ENCODE measurements at regions not wholly inside any gene's neighbourhood (a gene's known extent, or its start where the extent isn't known, plus 50 kb on each side); places are given as distances from the start of the nearest gene placed in this dataset.

DNA sequence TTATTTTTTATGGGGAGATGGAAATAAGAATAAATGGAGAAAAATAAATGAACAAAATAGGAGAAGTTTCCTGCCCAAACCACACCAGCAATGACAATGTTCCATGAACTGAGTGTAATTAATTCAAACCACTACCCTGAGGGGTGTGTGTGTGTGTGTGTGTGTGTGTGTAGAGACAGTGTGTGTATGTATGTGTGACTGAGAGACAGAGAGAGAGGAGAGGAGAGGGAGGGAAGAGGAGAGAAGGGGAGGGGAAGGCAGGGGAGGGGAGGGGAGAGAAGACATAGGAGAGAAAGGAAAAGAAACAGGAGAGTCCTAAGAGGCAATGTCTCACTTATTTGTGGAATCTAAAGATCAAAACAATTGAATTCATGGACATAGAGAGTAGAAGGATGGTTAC, 65.0 kb upstream of the POU2AF1 start:
- no peak for DNase-seq (ENCODE audit: low read depth)
- TF ChIP-seq, protein P1, sequence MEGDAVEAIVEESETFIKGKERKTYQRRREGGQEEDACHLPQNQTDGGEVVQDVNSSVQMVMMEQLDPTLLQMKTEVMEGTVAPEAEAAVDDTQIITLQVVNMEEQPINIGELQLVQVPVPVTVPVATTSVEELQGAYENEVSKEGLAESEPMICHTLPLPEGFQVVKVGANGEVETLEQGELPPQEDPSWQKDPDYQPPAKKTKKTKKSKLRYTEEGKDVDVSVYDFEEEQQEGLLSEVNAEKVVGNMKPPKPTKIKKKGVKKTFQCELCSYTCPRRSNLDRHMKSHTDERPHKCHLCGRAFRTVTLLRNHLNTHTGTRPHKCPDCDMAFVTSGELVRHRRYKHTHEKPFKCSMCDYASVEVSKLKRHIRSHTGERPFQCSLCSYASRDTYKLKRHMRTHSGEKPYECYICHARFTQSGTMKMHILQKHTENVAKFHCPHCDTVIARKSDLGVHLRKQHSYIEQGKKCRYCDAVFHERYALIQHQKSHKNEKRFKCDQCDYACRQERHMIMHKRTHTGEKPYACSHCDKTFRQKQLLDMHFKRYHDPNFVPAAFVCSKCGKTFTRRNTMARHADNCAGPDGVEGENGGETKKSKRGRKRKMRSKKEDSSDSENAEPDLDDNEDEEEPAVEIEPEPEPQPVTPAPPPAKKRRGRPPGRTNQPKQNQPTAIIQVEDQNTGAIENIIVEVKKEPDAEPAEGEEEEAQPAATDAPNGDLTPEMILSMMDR (IDR thresholded peaks at IDR 0.05; ENCODE audit: insufficient read depth, low read depth, low read length), result no peak
- ChIA-PET POLR2A (no interaction called here), CTCF (interaction anchor here (0.5 to 0.7 kb wide), 2 partner anchors 167 to 1243 kb away, joined by 3 read pairs; no protein-coding TSS in a partner anchor)
- Histone ChIP-seq H3K4me3 (ENCODE audit: low read depth, low read length) (no peak overlapping the region), H3K27me3 (ENCODE audit: control insufficient read depth, insufficient read depth, low read length) (no peaks in the 10 kb centered on the region; the same call in 1 of the 2 replicates), H3K36me3 (ENCODE audit: control insufficient read depth, insufficient read depth, low read length) (no peaks in the 10 kb centered on the region)

DNA sequence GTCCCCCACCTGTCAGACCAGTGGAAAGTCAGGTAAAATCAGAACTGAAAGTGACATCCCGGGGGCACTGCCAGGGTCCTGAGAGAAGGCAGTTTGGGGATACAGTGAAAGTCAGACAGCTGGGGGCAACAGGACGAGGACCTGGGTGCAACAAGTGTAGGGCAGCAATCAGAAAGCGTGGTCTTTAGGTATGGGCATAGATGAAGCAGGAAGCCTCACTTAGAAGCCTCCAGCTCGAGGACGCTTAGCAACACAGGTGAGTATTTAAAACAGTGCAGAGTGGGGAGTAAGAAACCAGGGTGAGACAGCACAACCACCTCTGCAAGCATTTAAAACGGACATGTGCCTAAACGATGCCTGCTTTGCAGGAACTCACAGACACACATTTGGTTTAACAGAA, 64.6 kb upstream of the POU2AF1 start:
- Histone ChIP-seq H3K36me3 (ENCODE audit: control insufficient read depth, insufficient read depth, low read length) (no peaks in the 10 kb centered on the region), H3K4me3 (ENCODE audit: low read depth, low read length) (no peak overlapping the region), H3K27me3 (ENCODE audit: control insufficient read depth, insufficient read depth, low read length) (no peaks in the 10 kb centered on the region)
- POLR2A ChIA-PET, result no interaction called here
- CTCF ChIA-PET, result interaction anchor here (0.7 kb wide), 1 partner anchor 1242 kb away, joined by 3 read pairs; no protein-coding TSS in a partner anchor
- DNase-seq (ENCODE audit: low read depth), result no peak
- TF ChIP-seq, protein P1 (IDR thresholded peaks at IDR 0.05; ENCODE audit: insufficient read depth, low read depth, low read length), result no peak

DNA sequence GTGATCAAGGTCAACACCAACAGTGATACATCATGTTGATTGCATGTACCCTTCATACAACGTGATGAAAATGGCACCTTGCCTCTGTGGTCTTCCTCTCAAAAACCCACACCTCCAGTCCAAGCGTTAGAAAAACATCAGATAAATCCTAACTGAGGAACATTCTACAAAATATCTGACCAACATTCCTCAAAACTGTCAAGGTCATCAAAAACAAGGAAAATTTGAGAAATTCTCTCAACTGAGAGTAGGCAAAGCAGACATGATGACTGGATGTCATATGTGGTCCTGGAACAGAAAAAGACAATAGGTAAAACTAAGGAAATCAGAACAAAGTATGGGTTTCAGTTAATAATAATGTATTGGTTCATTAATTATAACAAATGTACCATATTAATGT, 64.0 kb upstream of the POU2AF1 start:
- ChIA-PET CTCF (no interaction called here), POLR2A (no interaction called here)
- TF ChIP-seq, protein P1 (IDR thresholded peaks at IDR 0.05; ENCODE audit: insufficient read depth, low read depth, low read length), result no peak
- Histone ChIP-seq H3K4me3 (ENCODE audit: low read depth, low read length) (no peak overlapping the region), H3K36me3 (ENCODE audit: control insufficient read depth, insufficient read depth, low read length) (no peaks in the 10 kb centered on the region), H3K27me3 (ENCODE audit: control insufficient read depth, insufficient read depth, low read length) (no peaks in the 10 kb centered on the region)
- DNase-seq (ENCODE audit: low read depth), result no peak

DNA sequence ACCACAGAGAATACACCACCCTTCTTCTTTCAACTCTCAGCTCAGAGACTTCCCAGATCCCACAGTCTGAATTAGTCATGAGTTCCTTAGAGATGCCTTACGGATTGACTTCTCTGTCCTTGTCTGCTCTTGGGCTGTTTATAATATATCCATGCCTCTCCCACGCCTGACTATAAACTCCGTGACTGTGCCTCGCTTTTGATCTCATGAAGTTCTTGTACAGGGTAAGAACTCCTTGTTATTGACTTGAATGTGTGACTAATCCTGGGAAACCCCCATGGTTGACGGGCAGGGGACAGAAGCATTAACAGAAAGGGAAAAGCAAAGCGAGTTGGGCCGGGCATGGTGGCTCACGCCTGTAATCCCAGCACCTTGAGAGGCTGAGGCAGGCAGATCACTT, 62.4 kb upstream of the POU2AF1 start:
- peak; percentile 97 for DNase-seq (ENCODE audit: low read depth)

DNA sequence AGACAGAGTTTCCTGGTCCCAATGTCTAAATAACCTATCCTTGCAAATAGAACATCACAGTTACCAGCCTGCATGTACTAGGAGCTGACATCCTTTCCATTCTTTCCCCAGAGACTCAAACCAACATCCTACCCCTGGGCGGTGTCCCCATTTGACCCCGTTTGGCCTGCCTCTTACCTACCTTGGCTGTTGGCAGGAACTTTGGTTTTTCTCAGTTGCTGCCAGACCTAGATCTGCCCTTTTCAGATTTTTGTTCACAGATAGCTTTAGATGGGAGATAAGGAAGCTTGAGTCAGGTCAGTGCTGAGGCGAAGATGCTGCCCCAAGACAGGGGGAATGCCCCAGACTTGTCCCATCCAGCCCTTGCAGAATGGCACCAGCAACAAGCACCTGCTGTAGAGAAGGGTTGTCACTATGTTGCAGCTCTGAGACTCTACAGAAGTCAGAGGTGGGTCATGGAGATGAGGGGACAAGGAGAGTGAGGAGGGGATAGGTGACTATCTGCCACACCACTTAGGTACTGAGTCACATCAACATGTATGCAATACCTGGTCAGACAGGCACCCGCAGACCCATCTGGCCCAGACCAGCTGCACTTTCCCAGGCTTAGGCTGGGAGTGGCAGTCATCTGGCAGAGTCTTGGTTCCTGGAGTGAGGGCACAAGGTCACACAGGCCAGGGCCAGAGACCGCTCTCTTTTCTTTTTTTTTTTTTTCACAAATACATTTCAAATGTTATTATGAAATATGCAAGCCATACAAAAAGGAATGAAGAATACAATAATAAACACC, 61.5 kb upstream of the POU2AF1 start:
- DNase-seq (ENCODE audit: low read depth), result no peak
- POLR2A ChIA-PET, result interaction anchor here (0.5 kb wide), 1 partner anchor 477 kb away, joined by 6 read pairs; no protein-coding TSS in a partner anchor
- CTCF ChIA-PET, result interaction anchor here (4.5 to 5.9 kb wide), 3 partner anchors 13 to 157 kb away, joined by 18 to 54 read pairs (median 34); no protein-coding TSS in a partner anchor
- Histone ChIP-seq H3K36me3 (ENCODE audit: control insufficient read depth, insufficient read depth, low read length) (no peaks in the 10 kb centered on the region), H3K27me3 (ENCODE audit: control insufficient read depth, insufficient read depth, low read length) (no peaks in the 10 kb centered on the region), H3K4me3 (ENCODE audit: low read depth, low read length) (no peak overlapping the region)
- TF ChIP-seq, protein P1 (IDR thresholded peaks at IDR 0.05; ENCODE audit: insufficient read depth, low read depth, low read length), result no peak

More for the DNA sequence above, 62.4 kb upstream of the POU2AF1 start:
- TF ChIP-seq, protein P1 (IDR thresholded peaks at IDR 0.05; ENCODE audit: insufficient read depth, low read depth, low read length), result no peak
- CTCF ChIA-PET, result interaction anchor here (4.5 to 5.9 kb wide), 3 partner anchors 14 to 158 kb away, joined by 18 to 54 read pairs (median 34); no protein-coding TSS in a partner anchor
- H3K4me3 ChIP-seq (ENCODE audit: low read depth, low read length), result no peak overlapping the region
- H3K36me3 ChIP-seq (ENCODE audit: control insufficient read depth, insufficient read depth, low read length), result no peaks in the 10 kb centered on the region
- POLR2A ChIA-PET, result interaction anchor here (0.5 kb wide), 1 partner anchor 478 kb away, joined by 6 read pairs; no protein-coding TSS in a partner anchor
- H3K27me3 ChIP-seq (ENCODE audit: control insufficient read depth, insufficient read depth, low read length), result no peaks in the 10 kb centered on the region
